Left lung (tissue), 4 donors: ENCODE measurements at regions not wholly inside any gene's neighbourhood (a gene's known extent, or its start where the extent isn't known, plus 50 kb on each side); places are given as distances from the start of the nearest gene placed in this dataset.

Source experiments
- ATAC-seq: fragments of 200-7000 bp; cut with Tn5 transposase; one replicate; pipeline ENCODE4 v1.9.1; 2020; ENCODE audit warnings: moderate library complexity
- DNase-seq, 4 donors: peaks; one replicate each; pipeline ENCODE4 v3.0.0-alpha.2; 2013 to 2020
- H3K27ac ChIP-seq, 2 donors: fragments of 200-600 bp; sonication (generic) in 1 of 2; one replicate each; pipeline versions ENCODE4 v1.5.0 to v1.8.0; 2020 to 2021
- H3K27me3 ChIP-seq, 2 donors: fragments of 200-600 bp; sonication (generic) in 1 of 2; one replicate each; pipeline versions ENCODE4 v1.5.0 to v1.8.0; 2020 to 2021
- H3K36me3 ChIP-seq, 2 donors: fragments of 200-600 bp; sonication (generic) in 1 of 2; one replicate each; pipeline versions ENCODE4 v1.5.0 to v1.8.0; 2020 to 2021
- H3K4me1 ChIP-seq, 2 donors: fragments of 200-600 bp; one replicate each; pipeline ENCODE4 v1.8.0; 2021
- H3K4me3 ChIP-seq, 2 donors: fragments of 200-600 bp; sonication (generic) in 1 of 2; one replicate each; pipeline versions ENCODE4 v1.5.0 to v1.8.0; 2020 to 2021; ENCODE audit warnings: mild to moderate bottlenecking in 1 of 2
- H3K9me3 ChIP-seq, 2 donors: fragments of 200-600 bp; sonication (generic) in 1 of 2; one replicate each; pipeline versions ENCODE4 v1.5.0 to v1.8.0; 2020 to 2021
- CTCF ChIP-seq, 2 donors: fragments of 200-600 bp; sonication (generic) in 1 of 2; IDR thresholded peaks; one replicate each; pipeline versions ENCODE4 v1.5.0 to v1.8.0; 2021; ENCODE audit warnings: antibody characterized with exemption in 2 of 2
- intact Hi-C, 2 donors: fragments of 100-400 bp; cut with DNase I; formaldehyde crosslinking; loops; one replicate each; pipeline versions ENCODE4 v1.11.2 to v1.14.2; 2022
- donor health status: DM: no; HTN: yes; CAD: no.
- donor health status: DM: no; HTN: no; CAD: no.

- Histone ChIP-seq H3K9me3 (no peaks in the 10 kb centered on the region), H3K36me3 (no peaks in the 10 kb centered on the region), H3K27ac (no peak overlapping the region), H3K4me1 (no peaks in the 10 kb centered on the region), H3K27me3 (no peaks in the 10 kb centered on the region), H3K4me3 (no peak overlapping the region)
- ATAC-seq, result no peak
- no peak for TF ChIP-seq CTCF (IDR thresholded peaks at IDR 0.05)
- intact Hi-C loops, result no loop called here
- DNase-seq, result no peak
These were observed 167.6 kb upstream of the TNP1 start for GRCh38 chr2:217027414-217027813.

- no peak for DNase-seq
- intact Hi-C loops, result no loop called here
- Histone ChIP-seq H3K27me3 (no peaks in the 10 kb centered on the region), H3K27ac (no peak overlapping the region), H3K4me3 (no peak overlapping the region), H3K4me1 (no peaks in the 10 kb centered on the region), H3K9me3 (no peaks in the 10 kb centered on the region), H3K36me3 (no peaks in the 10 kb centered on the region)
- TF ChIP-seq CTCF (IDR thresholded peaks at IDR 0.05), result no peak
- ATAC-seq, result no peak
These were observed 166.7 kb upstream of the TNP1 start for GRCh38 chr2:217026569-217026968.

- ATAC-seq, result no peak
- H3K4me1 ChIP-seq, result no peaks in the 10 kb centered on the region
- no peaks in the 10 kb centered on the region for H3K9me3 ChIP-seq
- no peaks in the 10 kb centered on the region for H3K36me3 ChIP-seq
- no peak for TF ChIP-seq CTCF (IDR thresholded peaks at IDR 0.05)
- H3K4me3 ChIP-seq, result no peak overlapping the region
- intact Hi-C loops, result no loop called here
- no peak overlapping the region for H3K27ac ChIP-seq
- H3K27me3 ChIP-seq, result no peaks in the 10 kb centered on the region
- no peak for DNase-seq
These were observed 166.3 kb upstream of the TNP1 start for GRCh38 chr2:217026161-217026560.

GRCh38 chr2:217023611-217024010 is 163.7 kb upstream of the TNP1 start:
- DNase-seq (no peak), ATAC-seq (no peak)
- Histone ChIP-seq H3K27ac (no peak overlapping the region), H3K9me3 (no peaks in the 10 kb centered on the region), H3K4me3 (no peak overlapping the region), H3K27me3 (no peaks in the 10 kb centered on the region), H3K4me1 (no peaks in the 10 kb centered on the region), H3K36me3 (no peaks in the 10 kb centered on the region)
- no peak for TF ChIP-seq CTCF (IDR thresholded peaks at IDR 0.05)
- intact Hi-C loops, result no loop called here

GRCh38 chr2:217017456-217018252 is 157.8 kb upstream of the TNP1 start:
- TF ChIP-seq CTCF (IDR thresholded peaks at IDR 0.05), result no peak
- H3K27ac ChIP-seq, result no peak overlapping the region

More at GRCh38 chr2:217017456-217018252, 157.8 kb upstream of the TNP1 start:
- ATAC-seq (no peak), DNase-seq (no peak)
- Histone ChIP-seq H3K9me3 (no peaks in the 10 kb centered on the region), H3K4me3 (no peak overlapping the region), H3K4me1 (no peaks in the 10 kb centered on the region), H3K36me3 (no peaks in the 10 kb centered on the region), H3K27me3 (no peaks in the 10 kb centered on the region)
- intact Hi-C loops, result no loop called here
